Activated T-cell treated with anti-CD3 and anti-CD28 coated beads, Interleukin-2, amount 50 U/mL, for 4 hours (primary cell): ENCODE measurements at regions not wholly inside any gene's neighbourhood (a gene's known extent, or its start where the extent isn't known, plus 50 kb on each side); places are given as distances from the start of the nearest gene placed in this dataset.

Source experiments
- ATAC-seq, 2 donors: fragments of 200-7000 bp; cut with Tn5 transposase; one replicate each; pipeline ENCODE4 v1.10.0; 2021
- DNase-seq: peaks from one replicate; pipeline ENCODE4 v3.0.0-alpha.2; 2020
- H3K27me3 Mint-ChIP-seq: one replicate; pipeline ENCODE4 v1.8.0; 2021; ENCODE audit warnings: low read depth, mixed read lengths
- H3K36me3 Mint-ChIP-seq: one replicate; pipeline ENCODE4 v1.8.0; 2022; ENCODE audit warnings: mixed read lengths; ENCODE audit not compliant: insufficient read depth
- H3K4me1 Mint-ChIP-seq: one replicate; pipeline ENCODE4 v1.8.0; 2021; ENCODE audit warnings: low read depth, mixed read lengths
- H3K4me3 Mint-ChIP-seq: one replicate; pipeline ENCODE4 v1.8.0; 2021; ENCODE audit warnings: mild to moderate bottlenecking, moderate library complexity, mixed read lengths
- H3K9me3 Mint-ChIP-seq: one replicate; pipeline ENCODE4 v1.8.0; 2021; ENCODE audit warnings: mixed read lengths

GRCh38 chr17:83152745-83153611 lies 73.6 kb downstream of the METRNL start:
- no peak for DNase-seq

DNA sequence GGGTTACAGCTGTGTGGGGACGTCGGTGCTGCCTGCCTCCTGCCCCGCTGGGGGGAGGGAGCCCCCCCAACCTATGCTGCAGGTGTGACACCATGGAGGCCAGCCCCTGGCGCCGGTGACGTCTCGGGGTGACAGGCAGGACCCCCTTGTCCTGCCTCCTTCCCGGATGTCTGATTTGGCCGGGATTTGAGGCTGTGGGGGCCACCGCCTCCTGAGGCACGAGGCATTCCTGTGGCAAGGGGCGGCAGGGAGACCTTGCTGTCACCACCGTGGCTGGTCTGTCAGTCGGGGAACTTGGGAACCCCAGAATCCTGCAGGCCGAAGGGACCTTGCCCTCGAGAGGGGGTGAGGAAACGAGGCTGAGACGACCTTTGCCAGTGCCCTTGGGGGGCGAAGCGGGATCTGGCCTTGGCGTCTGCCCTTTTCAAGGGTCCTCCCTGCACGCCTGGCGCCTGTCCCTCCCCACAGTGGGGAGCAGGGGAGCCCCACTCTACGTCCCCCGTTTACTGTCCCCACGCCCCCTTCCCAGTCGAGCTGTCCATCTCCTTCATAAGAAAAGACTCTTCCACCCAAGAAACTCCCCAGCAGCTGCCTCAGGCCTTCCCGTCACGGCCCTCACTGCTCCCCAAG lies 74.4 kb downstream of the METRNL start:
- no peak overlapping the region for H3K4me3 Mint-ChIP-seq
- no peak for DNase-seq
- H3K27me3 Mint-ChIP-seq: peaks cover 9% of the 10 kb centered on the region
- no peak for ATAC-seq
- H3K36me3 Mint-ChIP-seq: no peaks in the 10 kb centered on the region
- H3K9me3 Mint-ChIP-seq: no peaks in the 10 kb centered on the region
- peaks cover 3% of the 10 kb centered on the region for H3K4me1 Mint-ChIP-seq

More at GRCh38 chr17:83152745-83153611, 73.6 kb downstream of the METRNL start:
- H3K9me3 Mint-ChIP-seq: no peaks in the 10 kb centered on the region
- ATAC-seq: no peak
- no peaks in the 10 kb centered on the region for H3K36me3 Mint-ChIP-seq
- peaks cover 3% of the 10 kb centered on the region for H3K4me1 Mint-ChIP-seq
- H3K4me3 Mint-ChIP-seq: no peak overlapping the region
- peaks cover 9% of the 10 kb centered on the region for H3K27me3 Mint-ChIP-seq

GRCh38 chr17:83154311-83155127 lies 75.1 kb downstream of the METRNL start:
- H3K4me1 Mint-ChIP-seq: peaks cover 3% of the 10 kb centered on the region
- DNase-seq: no peak
- no peaks in the 10 kb centered on the region for H3K36me3 Mint-ChIP-seq

GRCh38 chr17:83155128-83156121 lies 76.0 kb downstream of the METRNL start:
- no peaks in the 10 kb centered on the region for H3K36me3 Mint-ChIP-seq
- DNase-seq: no peak
- H3K4me3 Mint-ChIP-seq: no peak overlapping the region
- ATAC-seq: no peak
- H3K4me1 Mint-ChIP-seq: peaks cover 3% of the 10 kb centered on the region
- no peaks in the 10 kb centered on the region for H3K9me3 Mint-ChIP-seq
- H3K27me3 Mint-ChIP-seq: peaks cover 12% of the 10 kb centered on the region

More at GRCh38 chr17:83154311-83155127, 75.1 kb downstream of the METRNL start:
- peaks cover 9% of the 10 kb centered on the region for H3K27me3 Mint-ChIP-seq
- ATAC-seq: no peak
- H3K4me3 Mint-ChIP-seq: no peak overlapping the region
- H3K9me3 Mint-ChIP-seq: no peaks in the 10 kb centered on the region

- DNase-seq: no peak
- Mint-ChIP-seq H3K4me3 (no peak overlapping the region), H3K36me3 (no peaks in the 10 kb centered on the region)
These were observed 77.0 kb downstream of the METRNL start for GRCh38 chr17:83156408-83156807.

DNA sequence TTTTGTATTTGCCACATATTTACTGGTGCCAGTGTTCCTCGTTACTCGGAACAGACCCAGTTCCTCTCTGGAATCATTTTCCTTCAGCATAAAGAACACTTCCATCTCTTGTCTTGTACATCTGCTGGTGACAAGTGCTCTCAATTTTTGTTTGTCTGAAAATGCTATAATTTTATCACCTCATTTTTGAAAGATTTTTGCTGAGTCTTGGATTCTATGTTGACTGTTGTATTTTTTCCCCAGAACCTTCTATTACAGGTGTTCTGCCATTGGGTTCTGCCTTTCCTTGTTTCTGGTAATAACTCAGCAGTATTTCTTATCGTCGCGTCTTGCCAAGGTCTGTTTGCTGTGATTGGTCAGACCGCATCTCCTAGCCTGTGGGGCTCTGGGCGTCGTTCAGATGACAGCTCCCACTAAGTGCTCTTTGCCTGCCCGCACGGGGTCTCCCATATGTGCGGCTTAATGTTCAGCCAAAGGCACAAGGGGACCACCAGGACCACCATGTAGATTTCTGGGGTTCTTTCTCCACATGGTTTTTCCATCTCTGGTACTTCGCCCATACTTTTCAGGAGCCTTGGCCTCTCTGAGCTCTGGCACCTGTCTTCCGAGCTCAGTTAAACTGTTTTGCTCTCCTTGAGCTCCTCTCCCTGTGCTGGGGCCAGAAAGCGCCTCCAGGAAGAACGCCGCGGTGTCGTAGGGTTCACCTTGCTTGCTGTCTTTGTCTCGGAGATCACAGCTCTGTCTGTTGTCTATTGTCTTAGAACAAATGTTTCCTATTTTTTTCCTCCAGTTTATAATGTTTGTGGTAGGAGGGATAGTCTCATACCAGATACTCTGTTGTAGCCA lies 80.0 kb downstream of the METRNL start:
- no peak for ATAC-seq
- no peaks in the 10 kb centered on the region for H3K9me3 Mint-ChIP-seq
- H3K4me3 Mint-ChIP-seq: no peak overlapping the region
- no peaks in the 10 kb centered on the region for H3K36me3 Mint-ChIP-seq
- H3K27me3 Mint-ChIP-seq: peaks cover 23% of the 10 kb centered on the region
- H3K4me1 Mint-ChIP-seq: peaks cover 3% of the 10 kb centered on the region
- DNase-seq: no peak

More at GRCh38 chr17:83156408-83156807, 77.0 kb downstream of the METRNL start:
- H3K9me3 Mint-ChIP-seq: no peaks in the 10 kb centered on the region
- peaks cover 3% of the 10 kb centered on the region for H3K4me1 Mint-ChIP-seq
- peaks cover 10% of the 10 kb centered on the region for H3K27me3 Mint-ChIP-seq
- no peak for ATAC-seq

GRCh38 chr17:83160443-83161297 lies 81.3 kb downstream of the METRNL start:
- Mint-ChIP-seq H3K36me3 (no peaks in the 10 kb centered on the region), H3K4me3 (no peak overlapping the region), H3K9me3 (no peaks in the 10 kb centered on the region), H3K4me1 (no peaks in the 10 kb centered on the region), H3K27me3 (peaks cover 20% of the 10 kb centered on the region)
- DNase-seq (no peak), ATAC-seq (no peak)

GRCh38 chr17:83161298-83162034 lies 82.1 kb downstream of the METRNL start:
- Mint-ChIP-seq H3K9me3 (no peaks in the 10 kb centered on the region), H3K4me1 (no peaks in the 10 kb centered on the region), H3K4me3 (no peak overlapping the region), H3K27me3 (peaks cover 20% of the 10 kb centered on the region), H3K36me3 (no peaks in the 10 kb centered on the region)
- DNase-seq (no peak), ATAC-seq (no peak)

- Mint-ChIP-seq H3K4me3 (no peak overlapping the region), H3K4me1 (no peaks in the 10 kb centered on the region), H3K27me3 (peaks cover 26% of the 10 kb centered on the region), H3K9me3 (peaks cover 5% of the 10 kb centered on the region), H3K36me3 (no peaks in the 10 kb centered on the region)
- no peak for ATAC-seq
- no peak for DNase-seq
These were observed 82.8 kb downstream of the METRNL start for GRCh38 chr17:83162035-83162745.

DNA sequence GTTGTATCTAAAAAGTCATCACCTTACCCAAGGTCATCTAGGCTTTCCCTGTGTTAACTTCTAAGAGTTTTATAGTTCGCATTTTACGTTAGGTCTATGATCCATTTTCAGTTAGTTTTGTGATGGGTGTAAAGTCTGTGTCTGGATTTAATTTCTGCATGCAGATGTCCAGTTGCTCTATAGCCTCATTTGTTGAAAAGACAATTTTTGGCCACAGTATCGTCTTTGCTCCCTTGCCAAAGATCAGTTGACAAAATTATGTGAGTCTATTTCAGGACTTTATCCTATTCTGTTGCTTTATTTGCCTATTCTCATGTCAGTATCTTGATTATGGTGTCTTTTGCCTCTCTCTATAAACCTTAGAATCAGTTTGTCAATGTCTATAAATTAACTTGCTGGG lies 85.1 kb downstream of the METRNL start:
- Mint-ChIP-seq H3K36me3 (no peaks in the 10 kb centered on the region), H3K4me1 (no peaks in the 10 kb centered on the region), H3K4me3 (no peak overlapping the region), H3K27me3 (peaks cover 33% of the 10 kb centered on the region), H3K9me3 (peaks cover 13% of the 10 kb centered on the region)
- DNase-seq (no peak), ATAC-seq (no peak)

- Mint-ChIP-seq H3K4me3 (no peak overlapping the region), H3K4me1 (no peaks in the 10 kb centered on the region)
These were observed 91.3 kb downstream of the METRNL start for GRCh38 chr17:83170571-83171260.

More at GRCh38 chr17:83170571-83171260, 91.3 kb downstream of the METRNL start:
- peaks cover 19% of the 10 kb centered on the region for H3K27me3 Mint-ChIP-seq
- peaks cover 13% of the 10 kb centered on the region for H3K9me3 Mint-ChIP-seq
- ATAC-seq (no peak), DNase-seq (no peak)
- no peaks in the 10 kb centered on the region for H3K36me3 Mint-ChIP-seq
